PC-9 (cell line): ENCODE measurements at regions not wholly inside any gene's neighbourhood (a gene's known extent, or its start where the extent isn't known, plus 50 kb on each side); places are given as distances from the start of the nearest gene placed in this dataset.

Source experiments
- EZH2 ChIP-seq: fragments of 200-600 bp; sonication (generic); IDR thresholded peaks from 2 replicates; pipeline ENCODE4 v1.8.0; 2017; ENCODE audit warnings: antibody characterized with exemption, low read depth
- TF ChIP-seq, protein P1 (sequence below): fragments of 200-600 bp; sonication (generic); conservative IDR thresholded peaks from 2 replicates; pipeline ENCODE4 v1.6.1; 2017; ENCODE audit warnings: mixed run types, antibody characterized with exemption, mild to moderate bottlenecking, moderate library complexity

DNA sequence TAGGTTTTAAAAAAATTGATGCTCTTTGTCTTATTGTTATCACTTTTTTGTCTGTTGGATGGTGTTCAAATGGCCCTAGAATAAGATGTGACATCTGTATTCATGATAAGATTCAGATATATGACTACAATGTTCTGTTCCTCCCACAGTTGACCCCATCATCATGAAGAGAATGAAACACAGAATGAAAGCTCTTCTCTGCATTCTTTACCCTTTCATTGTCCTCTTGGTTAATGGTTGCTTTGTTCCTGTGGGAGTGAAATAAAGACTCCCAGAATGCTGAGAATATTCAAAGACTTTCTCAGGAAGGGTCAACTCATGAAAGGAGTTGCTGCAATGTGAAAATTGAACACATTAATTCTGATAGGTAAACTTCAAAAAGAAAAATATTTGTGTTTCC lies 1015.8 kb downstream of the SORCS3 start:
- TF ChIP-seq, protein P1, sequence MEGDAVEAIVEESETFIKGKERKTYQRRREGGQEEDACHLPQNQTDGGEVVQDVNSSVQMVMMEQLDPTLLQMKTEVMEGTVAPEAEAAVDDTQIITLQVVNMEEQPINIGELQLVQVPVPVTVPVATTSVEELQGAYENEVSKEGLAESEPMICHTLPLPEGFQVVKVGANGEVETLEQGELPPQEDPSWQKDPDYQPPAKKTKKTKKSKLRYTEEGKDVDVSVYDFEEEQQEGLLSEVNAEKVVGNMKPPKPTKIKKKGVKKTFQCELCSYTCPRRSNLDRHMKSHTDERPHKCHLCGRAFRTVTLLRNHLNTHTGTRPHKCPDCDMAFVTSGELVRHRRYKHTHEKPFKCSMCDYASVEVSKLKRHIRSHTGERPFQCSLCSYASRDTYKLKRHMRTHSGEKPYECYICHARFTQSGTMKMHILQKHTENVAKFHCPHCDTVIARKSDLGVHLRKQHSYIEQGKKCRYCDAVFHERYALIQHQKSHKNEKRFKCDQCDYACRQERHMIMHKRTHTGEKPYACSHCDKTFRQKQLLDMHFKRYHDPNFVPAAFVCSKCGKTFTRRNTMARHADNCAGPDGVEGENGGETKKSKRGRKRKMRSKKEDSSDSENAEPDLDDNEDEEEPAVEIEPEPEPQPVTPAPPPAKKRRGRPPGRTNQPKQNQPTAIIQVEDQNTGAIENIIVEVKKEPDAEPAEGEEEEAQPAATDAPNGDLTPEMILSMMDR, result no peak
- TF ChIP-seq EZH2, result no peak
